Effector memory CD8-positive, alpha-beta T cell (primary cell): ENCODE measurements at regions not wholly inside any gene's neighbourhood (a gene's known extent, or its start where the extent isn't known, plus 50 kb on each side); places are given as distances from the start of the nearest gene placed in this dataset.

Experiments
- ATAC-seq: fragments of 150-1000 bp; cut with Tn5 transposase; replicated peaks from 2 replicates; pipeline ENCODE4 v1.10.0; 2021; ENCODE audit warnings: mild to moderate bottlenecking, moderate library complexity
- DNase-seq, 3 experiments: peaks; one replicate each; pipeline ENCODE4 v3.0.0; 2021
- H3K27ac Mint-ChIP-seq, 2 donors: one replicate each; pipeline ENCODE4 v1.8.0; 2022; ENCODE audit warnings: mild to moderate bottlenecking in 2 of 2, mixed read lengths in 2 of 2, moderate library complexity in 2 of 2
- H3K27me3 Mint-ChIP-seq, 2 donors: one replicate each; pipeline ENCODE4 v1.8.0; 2022; ENCODE audit warnings: mixed read lengths in 2 of 2
- H3K36me3 Mint-ChIP-seq: one replicate; pipeline ENCODE4 v1.8.0; 2022; ENCODE audit warnings: mild to moderate bottlenecking, moderate library complexity, mixed read lengths; ENCODE audit not compliant: insufficient read depth
- H3K4me1 Mint-ChIP-seq, 2 donors: one replicate each; pipeline ENCODE4 v1.8.0; 2022; ENCODE audit warnings: low read depth in 2 of 2, mixed read lengths in 2 of 2
- H3K4me3 Mint-ChIP-seq, 2 donors: one replicate each; pipeline ENCODE4 v1.8.0; 2022; ENCODE audit warnings: mild to moderate bottlenecking in 2 of 2, mixed read lengths in 2 of 2, moderate library complexity in 2 of 2
- H3K9me3 Mint-ChIP-seq, 2 donors: one replicate each; pipeline ENCODE4 v1.8.0; 2022; ENCODE audit warnings: mixed read lengths in 2 of 2

- H3K4me3 Mint-ChIP-seq: no peak overlapping the region
- H3K9me3 Mint-ChIP-seq: no peaks in the 10 kb centered on the region
- H3K36me3 Mint-ChIP-seq: no peaks in the 10 kb centered on the region
- ATAC-seq (no peak), DNase-seq (no peak)
- H3K27me3 Mint-ChIP-seq: peaks cover 8 to 17% of the 10 kb centered on the region in 2 donors
- H3K4me1 Mint-ChIP-seq: peaks cover 0 to 4% of the 10 kb centered on the region in 2 donors
- no peak overlapping the region for H3K27ac Mint-ChIP-seq
Measured at GRCh38 chr10:22054961-22055360, 51.4 kb upstream of the DNAJC1 start.
